Activated naive CD8-positive, alpha-beta T cell treated with anti-CD3 and anti-CD28 coated beads, Interleukin-2, amount 50 U/mL, for 16 hours (primary cell): ENCODE measurements at regions not wholly inside any gene's neighbourhood (a gene's known extent, or its start where the extent isn't known, plus 50 kb on each side); places are given as distances from the start of the nearest gene placed in this dataset.

Experiments
- DNase-seq: peaks from one replicate; pipeline ENCODE4 v3.0.0-alpha.2; 2020; ENCODE audit warnings: low read depth, low spot score

DNA sequence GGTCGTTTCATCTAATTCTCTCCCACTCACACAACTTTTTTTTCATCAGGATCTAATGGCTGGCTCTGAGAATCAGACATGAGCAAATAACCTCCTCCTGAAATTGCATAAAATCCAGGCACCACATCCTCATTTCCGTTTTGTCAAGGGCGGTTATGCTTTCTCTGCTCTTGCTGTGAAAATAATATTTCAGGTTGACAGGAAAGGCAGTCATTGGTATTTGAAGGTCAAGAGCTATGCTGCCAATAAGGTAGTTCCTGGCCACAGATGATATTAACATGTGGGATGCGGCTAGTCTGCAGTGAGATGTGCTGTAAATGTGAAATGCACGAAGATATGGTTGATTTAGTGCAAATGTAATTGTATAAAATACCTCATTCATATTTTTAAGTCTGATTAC is 870.2 kb upstream of the TMEM132C start:
- DNase-seq, result no peak

DNA sequence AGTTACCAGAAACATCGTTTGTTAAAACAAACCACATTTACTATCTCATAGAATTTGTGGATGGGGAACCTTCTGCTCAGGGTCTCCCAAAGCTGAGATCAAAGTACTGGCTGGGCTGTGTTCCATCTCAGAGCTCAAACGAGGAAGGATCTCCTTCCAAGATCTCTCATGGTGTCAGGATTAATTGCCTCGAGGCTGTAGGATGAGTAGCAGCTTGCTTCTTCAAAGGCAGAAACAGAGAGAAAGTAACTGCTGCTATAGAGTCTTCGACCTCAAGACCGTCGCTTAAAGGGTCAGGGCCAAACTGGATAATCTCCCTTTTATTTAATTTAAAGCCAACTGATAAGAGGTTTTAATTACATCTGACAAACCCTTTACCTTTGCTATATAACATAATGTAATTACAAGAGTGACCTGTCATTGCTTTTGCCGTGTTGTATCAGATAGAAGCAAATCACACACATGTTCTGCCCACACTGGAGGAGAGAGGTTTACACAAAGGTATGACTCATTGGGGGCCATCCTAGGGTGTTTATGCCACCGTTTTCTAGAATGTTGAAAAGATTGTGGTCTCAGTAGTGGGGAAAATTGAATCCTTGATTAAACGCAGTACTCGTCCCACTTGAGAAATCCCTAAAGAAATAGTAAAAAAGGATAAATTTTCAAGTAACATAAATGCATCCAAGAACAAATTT is 868.8 kb upstream of the TMEM132C start:
- no peak for DNase-seq

GRCh38 chr12:127399451-127399850 is 867.5 kb upstream of the TMEM132C start:
- DNase-seq, result no peak

DNA sequence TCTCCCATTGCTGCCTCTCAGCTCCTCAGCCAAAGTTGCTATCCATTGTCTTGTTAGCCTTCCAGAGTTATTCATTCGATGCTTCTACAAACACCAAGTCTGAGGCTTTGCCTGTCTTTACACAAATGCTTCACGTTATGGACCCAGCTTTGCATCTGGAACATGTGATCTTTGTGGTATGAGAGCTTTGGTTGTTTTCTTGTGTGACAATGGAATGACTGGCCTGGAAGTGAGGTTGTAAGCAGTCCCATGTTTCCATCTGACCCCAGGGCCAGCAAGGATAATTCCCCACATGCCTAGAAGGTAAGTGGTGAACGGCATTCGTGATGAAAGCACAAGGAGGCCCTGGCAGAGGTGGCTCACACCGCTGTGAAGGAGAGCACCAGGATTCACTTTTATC is 866.7 kb upstream of the TMEM132C start:
- no peak for DNase-seq

GRCh38 chr12:127401005-127401404 is 866.0 kb upstream of the TMEM132C start:
- DNase-seq, result no peak

GRCh38 chr12:127401536-127401935 is 865.4 kb upstream of the TMEM132C start:
- no peak for DNase-seq

DNA sequence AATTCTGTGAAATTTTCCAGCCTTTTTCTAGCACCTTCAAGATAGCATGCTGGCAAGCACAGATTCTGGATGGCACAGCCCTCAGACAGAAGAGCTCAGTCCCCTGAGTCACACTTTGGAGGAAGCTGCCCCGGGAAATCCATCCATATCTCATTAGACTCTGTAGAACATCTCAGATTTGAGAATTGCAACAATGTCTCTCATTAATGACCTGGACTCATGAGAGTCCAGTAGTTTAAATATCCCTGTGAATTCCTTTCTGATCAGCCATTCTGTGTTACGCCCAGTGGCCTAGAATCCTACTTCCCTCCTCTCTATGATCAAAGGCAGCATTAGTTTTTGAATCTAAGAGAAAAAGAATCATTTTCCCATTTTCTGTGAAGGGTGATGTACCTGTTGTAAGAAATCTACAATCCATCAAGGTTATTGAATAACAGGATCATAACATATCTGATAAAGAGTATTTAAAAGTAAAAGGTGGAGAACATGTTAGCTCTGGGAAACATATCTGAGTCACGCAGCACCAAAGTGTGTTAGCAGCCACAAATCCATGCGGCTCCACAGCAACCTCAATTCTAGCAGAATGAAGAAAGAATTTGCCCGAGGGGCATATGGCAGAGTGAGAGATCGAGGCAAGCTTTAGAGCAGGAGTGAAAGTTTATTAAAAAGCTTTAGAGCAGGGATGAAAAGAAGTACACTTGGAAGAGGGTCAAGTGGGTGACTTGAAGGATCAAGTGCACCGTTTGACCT is 855.6 kb upstream of the TMEM132C start:
- no peak for DNase-seq

GRCh38 chr12:127411981-127412380 is 855.0 kb upstream of the TMEM132C start:
- DNase-seq, result no peak

DNA sequence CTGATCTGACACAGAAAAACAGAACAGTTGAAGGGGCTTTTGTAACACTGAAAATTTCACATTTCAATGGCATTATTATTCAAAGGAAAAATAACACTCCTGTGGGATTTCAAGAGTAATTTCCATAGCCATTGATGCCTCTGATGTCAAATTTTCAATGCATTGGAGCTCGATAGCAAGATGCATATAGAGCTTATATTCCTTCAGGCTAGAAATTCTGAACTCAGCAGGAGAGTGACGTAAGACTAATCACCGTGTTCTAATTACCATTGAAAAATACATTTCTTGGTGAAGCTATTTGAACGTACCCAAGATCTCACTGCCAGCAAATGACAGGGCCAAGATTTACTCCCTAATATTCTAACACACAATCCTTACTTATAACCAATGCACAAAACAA is 854.1 kb upstream of the TMEM132C start:
- DNase-seq, result no peak

DNA sequence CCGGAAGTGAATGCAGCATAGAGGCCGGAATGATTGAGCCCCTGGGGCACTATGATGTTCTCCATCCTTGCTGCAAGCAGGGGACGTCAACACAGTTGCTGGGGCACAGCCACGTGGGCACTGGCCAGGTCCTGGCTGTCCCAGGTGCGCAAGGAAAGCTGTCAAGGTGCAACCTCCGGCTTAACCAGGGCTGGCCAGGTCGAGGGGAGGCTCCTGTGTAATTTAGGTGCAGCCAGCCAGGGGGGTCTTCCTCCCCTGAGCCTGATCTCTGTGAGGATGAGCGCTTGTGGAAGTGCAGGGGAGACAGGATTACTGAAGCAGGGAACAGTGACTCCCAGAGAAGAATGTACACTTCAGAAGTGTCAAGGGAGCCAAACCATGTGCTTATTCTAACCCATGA is 852.8 kb upstream of the TMEM132C start:
- DNase-seq, result no peak

DNA sequence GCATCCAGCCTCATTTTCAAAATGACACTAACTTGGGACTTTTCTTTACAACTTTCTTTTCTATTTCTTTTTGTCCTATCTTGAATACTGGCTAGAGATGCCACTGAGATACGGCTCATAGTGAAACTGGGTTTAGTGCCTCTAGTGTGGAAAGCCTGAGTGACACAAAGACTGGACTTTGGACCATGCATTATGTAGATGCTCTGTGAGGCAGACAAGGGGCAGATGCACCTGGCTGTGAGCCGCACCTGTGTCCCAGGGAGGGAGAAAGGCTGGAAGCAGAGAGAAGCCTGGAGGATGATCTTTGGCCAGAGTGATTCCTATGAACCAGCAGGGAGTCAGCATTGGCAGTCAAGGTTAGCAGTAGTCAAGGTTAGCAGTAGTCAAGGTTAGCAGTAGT is 852.3 kb upstream of the TMEM132C start:
- DNase-seq, result no peak

DNA sequence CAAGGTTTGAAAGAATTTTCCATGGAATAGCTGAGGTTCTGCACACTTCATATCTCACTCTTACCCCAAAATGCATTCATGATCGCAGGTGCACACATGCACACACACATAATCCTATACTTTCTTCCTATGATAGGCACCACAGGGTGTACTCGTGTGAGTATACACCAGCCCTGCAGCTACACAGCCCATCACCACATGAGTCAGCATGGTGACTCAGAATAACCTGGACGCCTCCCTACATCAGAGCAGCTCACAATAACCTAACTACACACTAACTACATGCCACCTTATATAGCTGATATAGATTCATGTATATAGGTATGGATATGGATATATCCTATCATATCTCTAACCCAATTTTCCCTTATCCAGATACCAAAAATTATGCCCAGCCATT is 850.2 kb upstream of the TMEM132C start:
- no peak for DNase-seq

DNA sequence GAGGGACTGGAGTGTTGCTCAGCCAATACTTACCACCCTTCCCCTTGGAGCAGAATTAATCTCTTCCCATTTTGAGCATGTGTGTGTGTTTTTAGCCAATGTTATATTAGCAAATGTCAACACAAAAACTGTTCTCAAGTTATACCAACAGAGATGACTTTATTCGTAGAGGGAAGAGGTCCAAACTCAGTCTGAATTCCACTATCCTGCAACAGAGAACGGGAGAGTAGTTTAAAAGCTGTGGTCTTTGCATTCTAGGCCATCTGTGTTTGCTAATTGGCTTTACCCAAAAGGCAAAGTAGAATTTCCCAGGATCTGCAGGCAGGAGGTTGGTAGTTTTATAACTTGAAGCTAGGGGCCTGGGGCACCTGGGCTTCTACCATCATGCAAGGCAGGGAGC is 847.9 kb upstream of the TMEM132C start:
- DNase-seq, result no peak

DNA sequence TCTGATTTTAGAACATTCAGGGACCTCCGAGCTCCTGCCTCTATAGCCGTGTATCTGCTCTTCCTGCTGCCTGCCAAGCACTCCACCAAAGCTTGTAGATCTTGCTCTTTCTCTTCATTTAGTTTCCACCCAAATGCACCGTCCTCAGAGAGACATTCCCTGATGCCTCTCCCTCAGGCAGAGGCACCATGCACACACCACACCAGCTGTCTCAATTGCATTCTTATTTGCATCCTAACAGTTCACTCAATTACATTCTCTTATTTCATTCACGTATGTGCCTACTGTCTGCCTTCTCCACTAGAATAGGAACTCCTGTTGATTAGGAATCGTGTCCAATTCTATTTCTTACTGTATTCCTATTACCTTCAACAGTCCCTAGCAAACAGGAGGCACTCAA is 845.4 kb upstream of the TMEM132C start:
- no peak for DNase-seq

DNA sequence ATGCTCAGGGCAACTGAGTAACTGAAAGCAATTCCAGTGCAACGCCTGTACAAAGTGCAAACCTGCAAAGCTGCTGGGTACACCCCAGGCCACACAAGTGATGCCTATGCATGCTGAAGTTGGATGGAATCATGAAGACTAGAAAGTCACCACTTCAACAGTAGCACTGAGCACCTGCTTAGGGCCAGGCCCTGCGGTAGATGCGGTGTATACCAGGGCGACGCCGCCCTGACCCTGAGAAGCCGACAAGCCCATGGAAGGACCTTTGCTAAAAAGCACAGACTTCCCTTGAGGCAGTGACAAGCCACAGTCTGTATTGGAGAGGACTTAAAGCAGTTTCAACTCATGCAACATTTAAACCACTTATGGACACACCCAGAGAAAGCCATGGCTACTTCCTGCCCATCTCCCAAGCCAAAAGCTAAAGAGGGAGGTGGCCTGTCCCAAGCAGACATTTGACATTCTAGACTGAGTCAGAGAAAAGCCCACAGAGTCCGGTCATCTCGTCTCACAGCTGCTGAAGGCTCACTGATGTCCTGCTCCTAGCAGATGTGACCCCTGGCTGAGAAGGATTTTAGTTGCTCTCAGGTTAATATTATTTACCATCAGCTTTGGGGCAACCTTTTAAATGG is 843.9 kb upstream of the TMEM132C start:
- no peak for DNase-seq

DNA sequence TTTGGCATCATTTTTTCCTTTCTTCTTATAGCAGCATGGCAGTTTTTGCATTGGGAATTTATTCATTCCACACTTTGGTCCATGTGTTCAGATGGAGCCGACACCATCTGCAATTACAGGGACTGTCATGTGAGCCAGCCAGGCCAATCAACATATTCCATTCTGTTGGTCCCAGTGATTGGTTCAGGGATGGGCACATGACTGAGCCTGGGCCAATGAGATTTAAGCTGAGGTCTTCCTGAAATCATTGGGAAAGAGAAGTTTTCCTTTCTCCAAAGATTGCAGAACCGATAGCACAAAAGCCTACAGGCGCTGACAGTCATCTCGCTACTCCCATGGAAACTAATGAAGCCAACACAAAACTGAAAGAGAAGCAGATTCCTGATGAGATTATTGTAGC is 841.5 kb upstream of the TMEM132C start:
- DNase-seq, result no peak

DNA sequence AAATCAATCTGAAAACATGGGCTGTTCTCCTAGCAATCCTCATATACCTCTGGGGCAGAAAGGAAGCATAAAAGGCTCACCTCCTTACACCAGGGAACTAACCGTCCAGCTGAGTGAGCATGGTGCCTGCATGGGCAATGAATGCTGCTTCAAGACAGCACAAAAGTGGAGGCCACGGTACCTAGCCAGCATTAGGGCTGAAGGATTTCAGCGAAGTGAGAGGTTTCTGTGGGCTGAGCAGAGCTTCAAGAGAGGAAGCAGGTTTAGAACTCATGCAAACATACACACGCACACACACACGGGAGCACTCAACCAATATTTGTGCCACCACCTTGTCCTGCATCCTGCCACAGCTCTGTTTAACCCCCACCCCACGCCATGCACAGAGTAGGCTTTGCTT is 838.5 kb upstream of the TMEM132C start:
- no peak for DNase-seq

DNA sequence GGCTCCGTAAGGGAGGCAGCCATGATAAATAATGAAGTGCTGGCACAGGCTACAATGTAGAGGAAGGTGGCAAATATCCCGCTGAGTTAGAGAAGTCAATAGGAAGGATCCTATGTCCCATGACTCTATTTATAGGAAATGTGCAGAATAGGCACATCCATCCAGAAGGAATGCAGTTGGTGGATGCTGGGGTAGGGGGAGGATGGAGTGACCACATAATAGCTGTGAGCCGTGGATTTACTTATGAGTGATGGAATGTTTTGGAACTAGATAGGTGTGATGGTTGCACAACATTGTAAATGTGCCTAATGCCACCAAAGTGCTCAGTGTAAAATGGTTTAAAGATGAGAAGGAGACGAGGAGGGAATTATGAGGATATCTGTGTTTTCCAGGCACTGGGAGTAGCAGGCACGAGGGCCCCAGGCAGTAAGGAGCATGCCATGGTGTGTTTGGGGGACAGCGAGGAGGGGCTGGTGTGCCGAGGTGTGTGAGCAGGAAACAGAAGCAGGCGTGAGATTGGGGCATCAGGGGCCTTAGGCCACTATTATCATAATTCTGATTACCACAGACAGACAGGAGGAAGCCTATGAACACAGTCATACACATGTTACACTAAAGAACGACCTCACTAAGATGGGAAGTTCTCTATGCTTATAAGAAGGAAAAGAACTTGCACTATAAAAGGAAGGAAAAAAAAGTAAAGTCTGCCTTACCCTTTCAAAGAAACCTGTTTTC is 837.3 kb upstream of the TMEM132C start:
- DNase-seq, result no peak

DNA sequence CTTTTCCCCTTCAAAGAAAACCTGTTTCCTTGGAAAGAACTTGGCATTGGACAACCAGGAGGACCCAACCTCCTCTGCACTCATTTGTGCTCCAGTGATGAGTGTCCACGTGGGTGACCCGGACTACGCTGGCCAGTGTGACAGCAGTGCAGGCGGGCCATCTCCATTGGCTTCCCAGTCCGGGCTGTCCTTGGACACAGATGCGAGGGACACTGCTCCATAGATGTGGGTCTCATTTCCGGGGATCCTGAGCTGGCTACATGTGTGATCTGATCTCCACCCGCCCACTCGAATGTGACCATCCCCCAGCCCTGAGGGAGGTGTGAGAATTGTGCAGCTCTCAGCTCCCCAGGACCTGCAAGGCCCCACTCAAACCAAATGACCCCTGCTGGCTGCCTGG is 836.6 kb upstream of the TMEM132C start:
- no peak for DNase-seq

DNA sequence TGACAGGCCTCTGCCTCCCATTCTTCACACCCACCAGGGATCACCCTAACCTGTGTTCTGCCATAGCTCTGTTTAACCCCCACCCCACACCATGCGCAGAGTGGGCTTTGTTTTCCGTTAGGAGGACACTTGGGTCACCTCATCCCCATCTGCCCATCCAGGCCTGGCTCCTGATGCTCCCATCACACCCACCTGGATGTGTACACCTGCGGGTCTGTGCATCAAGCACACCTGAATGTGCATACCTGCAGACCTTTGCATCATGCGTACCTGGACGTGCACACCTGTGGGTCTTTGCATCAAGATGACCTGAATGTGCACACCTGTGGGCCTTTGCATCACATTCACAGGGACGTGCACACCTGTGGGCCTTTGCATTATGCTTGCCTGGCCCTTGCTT is 835.8 kb upstream of the TMEM132C start:
- no peak for DNase-seq

GRCh38 chr12:127431594-127431993 is 835.4 kb upstream of the TMEM132C start:
- DNase-seq, result no peak

DNA sequence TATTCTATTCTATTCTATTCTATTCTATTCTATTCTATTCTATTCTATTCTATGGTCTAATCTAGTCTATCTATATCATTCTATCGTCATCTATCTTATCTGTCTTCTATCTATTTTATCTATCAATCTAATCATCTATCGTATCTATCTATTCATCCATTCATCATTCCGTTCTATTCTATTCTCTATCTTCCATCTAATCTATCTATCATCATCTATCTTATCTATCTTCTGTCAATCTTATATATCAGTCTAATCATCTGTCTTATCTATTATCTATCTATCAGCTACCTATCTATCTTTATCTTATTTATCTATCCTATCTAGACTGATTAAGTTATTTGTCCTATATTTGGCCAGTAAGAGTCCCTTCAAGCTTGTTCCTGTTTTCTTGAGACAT is 831.5 kb upstream of the TMEM132C start:
- no peak for DNase-seq
